IMR-90 (cell line): ENCODE measurements at regions not wholly inside any gene's neighbourhood (a gene's known extent, or its start where the extent isn't known, plus 50 kb on each side); places are given as distances from the start of the nearest gene placed in this dataset.

ENCODE experiments used
- ATAC-seq: fragments of 200-7000 bp; cut with Tn5 transposase; 2 replicates; pipeline ENCODE4 v1.9.1; 2020; ENCODE audit warnings: low read depth, mild to moderate bottlenecking, moderate library complexity
- BruUV-seq: library from RNA; stranded (reverse); fragments of 400-500 nt; replicated peaks from 2 replicates; lab custom pipeline; 2021; lab: Mats Ljungman, UMichigan
- CTCF ChIA-PET: fragments of 300-600 bp; formaldehyde crosslinking; extraction: SDS; loops from one replicate; lab custom pipeline; 2021; ENCODE audit warnings: antibody characterized with exemption; lab: Yijun Ruan, JAX
- POLR2A ChIA-PET: fragments of 300-600 bp; sonication (Branson Sonifier 250); formaldehyde crosslinking; loops from one replicate; lab custom pipeline; 2022; ENCODE audit warnings: antibody characterized with exemption; ENCODE audit not compliant: unreplicated experiment; lab: Charles Lee
- DNase-seq: peaks from one replicate; pipeline ENCODE4 v3.0.0; 2013
- H2AFZ ChIP-seq: replicated peaks from 2 replicates; pipeline ENCODE3; 2013; ENCODE audit warnings: low read length, mild to moderate bottlenecking; ENCODE audit not compliant: poor library complexity
- H2AK5ac ChIP-seq: 2 replicates; pipeline ENCODE4 v1.6.1; 2013; ENCODE audit warnings: low read depth, low read length, inconsistent platforms
- H2AK9ac ChIP-seq: replicated peaks from 2 replicates; pipeline ENCODE3; 2013; ENCODE audit warnings: mild to moderate bottlenecking, low read depth, low read length, moderate library complexity; ENCODE audit not compliant: poor library complexity
- H2BK120ac ChIP-seq: 2 replicates; pipeline ENCODE4 v1.6.1; 2013; ENCODE audit warnings: low read depth, low read length, inconsistent platforms
- H2BK15ac ChIP-seq: 3 replicates; pipeline ENCODE4 v1.6.1; 2013; ENCODE audit warnings: low read depth, low read length, inconsistent platforms
- H2BK20ac ChIP-seq: 2 replicates; pipeline ENCODE4 v1.6.1; 2013; ENCODE audit warnings: low read depth, mild to moderate bottlenecking, inconsistent platforms, low read length, moderate library complexity
- H2BK5ac ChIP-seq: 2 replicates; pipeline ENCODE4 v1.6.1; 2013; ENCODE audit warnings: mild to moderate bottlenecking, low read depth, low read length, inconsistent platforms; ENCODE audit not compliant: poor library complexity, severe bottlenecking
- H3K14ac ChIP-seq: replicated peaks from 2 replicates; pipeline ENCODE4 v1.6.1; 2013; ENCODE audit warnings: low read depth, low read length, inconsistent platforms
- H3K18ac ChIP-seq: 2 replicates; pipeline ENCODE4 v1.6.1; 2013; ENCODE audit warnings: low read depth, low read length, control low read depth
- H3K23ac ChIP-seq: 2 replicates; pipeline ENCODE4 v1.6.1; 2013; ENCODE audit warnings: low read depth, low read length, inconsistent platforms
- H3K27ac ChIP-seq: 2 replicates; pipeline ENCODE4 v1.5.1; 2013; ENCODE audit warnings: mild to moderate bottlenecking, control low read depth, low read length; ENCODE audit not compliant: insufficient read depth
- H3K27me3 ChIP-seq: 2 replicates; pipeline ENCODE4 v1.6.1; 2013; ENCODE audit warnings: low read length; ENCODE audit not compliant: control insufficient read depth, insufficient read depth
- H3K36me3 ChIP-seq: 2 replicates; pipeline ENCODE4 v1.6.1; 2013; ENCODE audit warnings: low read length, mixed read lengths; ENCODE audit not compliant: control insufficient read depth, insufficient read depth
- H3K4ac ChIP-seq: 2 replicates; pipeline ENCODE4 v1.6.1; 2013; ENCODE audit warnings: low read depth, low read length, inconsistent platforms
- H3K4me1 ChIP-seq: 2 replicates; pipeline ENCODE4 v1.6.1; 2013; ENCODE audit warnings: low read length, mixed read lengths; ENCODE audit not compliant: control insufficient read depth, insufficient read depth
- H3K4me2 ChIP-seq: 2 replicates; pipeline ENCODE4 v1.6.1; 2013; ENCODE audit warnings: low read depth, mild to moderate bottlenecking, control low read depth, low read length, moderate library complexity
- H3K4me3 ChIP-seq: 2 replicates; pipeline ENCODE4 v1.5.1; 2013; ENCODE audit warnings: low read depth, mild to moderate bottlenecking, control low read depth, low read length, moderate library complexity; ENCODE audit not compliant: insufficient read depth
- H3K56ac ChIP-seq: 2 replicates; pipeline ENCODE4 v1.6.1; 2013; ENCODE audit warnings: low read length, inconsistent platforms; ENCODE audit not compliant: insufficient read depth; ENCODE audit errors: extremely low read depth
- H3K79me1 ChIP-seq, 2 experiments: 2 replicates each; pipeline ENCODE4 v1.6.1; 2013; ENCODE audit warnings: low read length in 2 of 2, inconsistent platforms in 1 of 2, low read depth in 1 of 2
- H3K9ac ChIP-seq: 2 replicates; pipeline ENCODE4 v1.6.1; 2013; ENCODE audit warnings: low read depth, low read length, control low read depth
- H3K9me1 ChIP-seq: 2 replicates; pipeline ENCODE4 v1.6.1; 2013; ENCODE audit warnings: low read length, inconsistent platforms; ENCODE audit not compliant: insufficient read depth
- H3K9me3 ChIP-seq: 2 replicates; pipeline ENCODE4 v1.6.1; 2013; ENCODE audit warnings: low read length; ENCODE audit not compliant: control insufficient read depth, insufficient read depth
- H4K20me1 ChIP-seq: 2 replicates; pipeline ENCODE4 v1.6.1; 2013; ENCODE audit warnings: low read length, inconsistent platforms; ENCODE audit not compliant: insufficient read depth
- H4K5ac ChIP-seq: 2 replicates; pipeline ENCODE4 v1.6.1; 2013; ENCODE audit warnings: mild to moderate bottlenecking, low read depth, low read length, control low read depth
- H4K8ac ChIP-seq, 2 experiments: 2 replicates each; pipeline ENCODE4 v1.6.1; 2013; ENCODE audit warnings: low read depth in 2 of 2, low read length in 2 of 2, control low read depth in 1 of 2, inconsistent platforms in 1 of 2
- H4K91ac ChIP-seq: 2 replicates; pipeline ENCODE4 v1.6.1; 2013; ENCODE audit warnings: low read depth, low read length, inconsistent platforms; ENCODE audit not compliant: insufficient read depth
- BHLHE40 ChIP-seq: fragments of 150-350 bp; IDR thresholded peaks from 2 replicates; pipeline ENCODE4 v1.6.1; 2016; ENCODE audit warnings: mild to moderate bottlenecking, low read depth, low read length
- CHD1 ChIP-seq: IDR thresholded peaks from 2 replicates; pipeline ENCODE4 v1.6.1; 2012; ENCODE audit warnings: low read depth, low read length, improper control_type of control experiment
- ELK1 ChIP-seq: fragments of 150-350 bp; IDR thresholded peaks from 2 replicates; pipeline ENCODE4 v1.6.1; 2016; ENCODE audit warnings: low read depth, mild to moderate bottlenecking, low read length, moderate library complexity, borderline replicate concordance
- FOS ChIP-seq: fragments of 150-350 bp; IDR thresholded peaks from 2 replicates; pipeline ENCODE4 v1.6.1; 2016; ENCODE audit warnings: low read depth, low read length
- MAFK ChIP-seq: IDR thresholded peaks from 2 replicates; pipeline ENCODE4 v1.6.1; 2012; ENCODE audit warnings: low read depth, low read length, improper control_type of control experiment
- MAZ ChIP-seq: IDR thresholded peaks from 2 replicates; pipeline ENCODE4 v1.6.1; 2012; ENCODE audit warnings: low read depth, mild to moderate bottlenecking, low read length, improper control_type of control experiment, moderate library complexity, borderline replicate concordance
- MXI1 ChIP-seq: IDR thresholded peaks from 2 replicates; pipeline ENCODE4 v1.6.1; 2012; ENCODE audit warnings: low read depth, mild to moderate bottlenecking, low read length, moderate library complexity, borderline replicate concordance
- NFE2L2 ChIP-seq: fragments of 150-350 bp; IDR thresholded peaks from 2 replicates; pipeline ENCODE4 v1.6.1; 2016; ENCODE audit warnings: low read depth, mild to moderate bottlenecking, low read length
- POLR2A ChIP-seq: IDR thresholded peaks from 2 replicates; pipeline ENCODE4 v1.6.1; 2012; ENCODE audit warnings: mild to moderate bottlenecking, low read depth, low read length
- RAD21 ChIP-seq: IDR thresholded peaks from 2 replicates; pipeline ENCODE4 v1.6.1; 2012; ENCODE audit warnings: low read length, improper control_type of control experiment
- RCOR1 ChIP-seq: IDR thresholded peaks from 2 replicates; pipeline ENCODE4 v1.6.1; 2012; ENCODE audit warnings: mild to moderate bottlenecking, low read length, improper control_type of control experiment; ENCODE audit not compliant: insufficient replicate concordance
- RFX5 ChIP-seq: IDR thresholded peaks from 2 replicates; pipeline ENCODE4 v1.8.0; 2012; ENCODE audit warnings: low read depth, mild to moderate bottlenecking, low read length, moderate library complexity
- SMC3 ChIP-seq: fragments of 150-350 bp; IDR thresholded peaks from 2 replicates; pipeline ENCODE4 v1.6.1; 2016; ENCODE audit warnings: low read depth, mild to moderate bottlenecking, antibody characterized with exemption, low read length, moderate library complexity
- WGBS, 2 experiments: methylation state at CpG; one replicate each; pipeline versions ENCODE4 v1.1.5 to v1.1.7; 2013; ENCODE audit warnings: missing lambda C conversion rate in 2 of 2; ENCODE audit not compliant: insufficient read length in 1 of 2; ENCODE audit errors: extremely low coverage in 2 of 2; 5-methylcytosine and 5-hydroxymethylcytosine counted together
- dilution Hi-C: fragments of 300-500 bp; cut with HindIII; formaldehyde crosslinking; loops from one replicate; pipeline ENCODE4 v1.14.3; 2018; ENCODE audit warnings: low sequenced_read_pairs; ENCODE audit not compliant: unreplicated experiment
- in situ Hi-C: fragments of 300-500 bp; cut with MboI; formaldehyde crosslinking; loops from 3 replicates; pipeline ENCODE4 v1.14.3; 2019; ENCODE audit warnings: low sequenced_read_pairs, inconsistent platforms, mixed read lengths
- intact Hi-C: fragments of 100-400 bp; cut with micrococcal nuclease; formaldehyde crosslinking; loops from 2 replicates; pipeline ENCODE4 v1.10.0; 2022
- TF ChIP-seq, protein P1 (sequence below): conservative IDR thresholded peaks from 2 replicates; pipeline ENCODE4 v1.5.1; 2012; ENCODE audit warnings: mild to moderate bottlenecking, low read depth, low read length, improper control_type of control experiment
- TF ChIP-seq, protein P2 (sequence below): fragments of 150-350 bp; IDR thresholded peaks from 2 replicates; pipeline ENCODE4 v1.6.1; 2017; ENCODE audit warnings: mild to moderate bottlenecking, antibody characterized with exemption, low read length, low read depth

GRCh38 chr2:129101186-129101585 is 782.5 kb upstream of the HS6ST1 start:
- ChIA-PET POLR2A (no interaction called here), CTCF (no interaction called here)
- H3K56ac ChIP-seq, result no peak overlapping the region
- H3K18ac ChIP-seq, result no peak overlapping the region
- dilution Hi-C loops, result no loop called here
- no peak overlapping the region for H3K27ac ChIP-seq
- no peak overlapping the region for H2BK120ac ChIP-seq
- H3K9me3 ChIP-seq, result no peaks in the 10 kb centered on the region
- H4K91ac ChIP-seq, result no peak overlapping the region
- no peaks in the 10 kb centered on the region for H3K9me1 ChIP-seq
- no peak overlapping the region for H2AK5ac ChIP-seq
- H4K20me1 ChIP-seq, result no peaks in the 10 kb centered on the region
- ATAC-seq (no peak), DNase-seq (no peak)
- H3K14ac ChIP-seq, result no peak overlapping the region
- H3K23ac ChIP-seq, result no peak overlapping the region
- no peak overlapping the region for H3K4ac ChIP-seq
- H2BK15ac ChIP-seq, result no peak overlapping the region
- intact Hi-C loops, result no loop called here
- no peaks in the 10 kb centered on the region for H3K27me3 ChIP-seq
- no peak overlapping the region for H2BK20ac ChIP-seq
- H3K4me2 ChIP-seq, result no peak overlapping the region
- no peak overlapping the region for H3K4me3 ChIP-seq
- H4K5ac ChIP-seq, result no peak overlapping the region
- no peak for TF ChIP-seq MXI1
- no peak for TF ChIP-seq POLR2A
- no peak for TF ChIP-seq FOS
- TF ChIP-seq NFE2L2, result no peak
- no peak for TF ChIP-seq RCOR1
- no peak for TF ChIP-seq MAFK
- TF ChIP-seq SMC3, result no peak
- no peak for TF ChIP-seq RFX5
- no peak for TF ChIP-seq MAZ
- TF ChIP-seq, protein P1, sequence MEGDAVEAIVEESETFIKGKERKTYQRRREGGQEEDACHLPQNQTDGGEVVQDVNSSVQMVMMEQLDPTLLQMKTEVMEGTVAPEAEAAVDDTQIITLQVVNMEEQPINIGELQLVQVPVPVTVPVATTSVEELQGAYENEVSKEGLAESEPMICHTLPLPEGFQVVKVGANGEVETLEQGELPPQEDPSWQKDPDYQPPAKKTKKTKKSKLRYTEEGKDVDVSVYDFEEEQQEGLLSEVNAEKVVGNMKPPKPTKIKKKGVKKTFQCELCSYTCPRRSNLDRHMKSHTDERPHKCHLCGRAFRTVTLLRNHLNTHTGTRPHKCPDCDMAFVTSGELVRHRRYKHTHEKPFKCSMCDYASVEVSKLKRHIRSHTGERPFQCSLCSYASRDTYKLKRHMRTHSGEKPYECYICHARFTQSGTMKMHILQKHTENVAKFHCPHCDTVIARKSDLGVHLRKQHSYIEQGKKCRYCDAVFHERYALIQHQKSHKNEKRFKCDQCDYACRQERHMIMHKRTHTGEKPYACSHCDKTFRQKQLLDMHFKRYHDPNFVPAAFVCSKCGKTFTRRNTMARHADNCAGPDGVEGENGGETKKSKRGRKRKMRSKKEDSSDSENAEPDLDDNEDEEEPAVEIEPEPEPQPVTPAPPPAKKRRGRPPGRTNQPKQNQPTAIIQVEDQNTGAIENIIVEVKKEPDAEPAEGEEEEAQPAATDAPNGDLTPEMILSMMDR, result no peak
- no peak for TF ChIP-seq ELK1
- no peak for TF ChIP-seq CHD1
- TF ChIP-seq, protein P2, sequence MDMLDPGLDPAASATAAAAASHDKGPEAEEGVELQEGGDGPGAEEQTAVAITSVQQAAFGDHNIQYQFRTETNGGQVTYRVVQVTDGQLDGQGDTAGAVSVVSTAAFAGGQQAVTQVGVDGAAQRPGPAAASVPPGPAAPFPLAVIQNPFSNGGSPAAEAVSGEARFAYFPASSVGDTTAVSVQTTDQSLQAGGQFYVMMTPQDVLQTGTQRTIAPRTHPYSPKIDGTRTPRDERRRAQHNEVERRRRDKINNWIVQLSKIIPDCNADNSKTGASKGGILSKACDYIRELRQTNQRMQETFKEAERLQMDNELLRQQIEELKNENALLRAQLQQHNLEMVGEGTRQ, result no peak
- no peak for TF ChIP-seq BHLHE40
- no peak for TF ChIP-seq RAD21
- no peak overlapping the region for H2BK5ac ChIP-seq
- BruUV-seq, result no TSS peak
- H3K9ac ChIP-seq, result no peak overlapping the region
- no CpG with 5 or more reads among the region's 2 CpGs for WGBS, 2 experiments
- H3K4me1 ChIP-seq, result no peaks in the 10 kb centered on the region
- H3K79me1 ChIP-seq, result no peaks in the 10 kb centered on the region
- no peak overlapping the region for H4K8ac ChIP-seq
- H3K36me3 ChIP-seq, result no peaks in the 10 kb centered on the region
- H2AK9ac ChIP-seq, result no peak overlapping the region
- in situ Hi-C loops, result no loop called here
- no peak overlapping the region for H2AFZ ChIP-seq
